Peyer's patch (tissue), 4 donors: ENCODE measurements at regions not wholly inside any gene's neighbourhood (a gene's known extent, or its start where the extent isn't known, plus 50 kb on each side); places are given as distances from the start of the nearest gene placed in this dataset.

Experiments used
- DNase-seq, 3 donors: peaks; one replicate each; pipeline ENCODE4 v3.0.0-alpha.2; 2017 to 2019
- H3K27ac ChIP-seq, 4 donors: fragments of 200-600 bp; sonication (generic); one replicate each; pipeline ENCODE4 v1.5.1; 2016 to 2019
- H3K27me3 ChIP-seq, 2 donors: fragments of 200-600 bp; sonication (generic); one replicate each; pipeline ENCODE4 v1.5.1; 2019
- H3K36me3 ChIP-seq, 3 donors: fragments of 200-600 bp; sonication (generic); one replicate each; pipeline ENCODE4 v1.5.1; 2016 to 2019
- H3K4me1 ChIP-seq, 4 donors: fragments of 200-600 bp; sonication (generic); one replicate each; pipeline ENCODE4 v1.5.1; 2016 to 2019
- H3K4me3 ChIP-seq, 4 donors: fragments of 200-600 bp; sonication (generic); 1 replicate in 3 of 4; 2 replicates in 1 of 4; pipeline ENCODE4 v1.5.1; 2016 to 2019; ENCODE audit warnings: mild to moderate bottlenecking in 1 of 4
- H3K9me3 ChIP-seq, 4 donors: fragments of 200-600 bp; sonication (generic); one replicate each; pipeline ENCODE4 v1.5.1; 2016 to 2019; ENCODE audit warnings: mild to moderate bottlenecking in 1 of 4
- CTCF ChIP-seq, 6 experiments: fragments of 450-650 bp in 4 of 6; fragments of 200-600 bp in 2 of 6; sonication (generic) in 1 of 6; IDR thresholded peaks; one replicate each; pipeline ENCODE4 v1.5.1; 2017 to 2019; ENCODE audit warnings: antibody characterized with exemption in 6 of 6, mild to moderate bottlenecking in 3 of 6, moderate library complexity in 1 of 6
- POLR2A ChIP-seq, 2 donors: fragments of 450-650 bp; IDR thresholded peaks; one replicate each; pipeline ENCODE4 v1.5.1; 2017; ENCODE audit warnings: antibody characterized with exemption in 2 of 2, mild to moderate bottlenecking in 2 of 2, moderate library complexity in 2 of 2

DNA sequence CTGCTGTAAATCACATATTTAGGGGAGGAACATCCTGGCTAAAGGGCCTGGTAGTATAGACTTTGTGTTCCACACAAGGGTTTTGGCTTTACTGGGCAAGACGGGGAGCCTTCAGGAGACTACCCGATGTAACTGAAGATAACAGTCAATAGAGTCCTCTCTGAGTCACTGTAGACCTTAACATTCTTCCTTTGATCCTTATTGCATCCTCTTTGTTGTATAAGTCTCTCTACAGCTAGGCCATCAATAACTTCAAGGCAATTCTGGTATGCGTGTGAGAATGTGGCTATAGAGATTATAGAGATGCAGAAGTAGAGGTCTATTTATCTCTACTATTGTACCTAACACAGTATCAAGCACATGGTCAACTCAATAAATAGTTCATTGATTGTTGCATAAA, 67.3 kb upstream of the STK32A start:
- no peak for DNase-seq
- Histone ChIP-seq H3K27ac (no peak overlapping the region), H3K4me3 (no peak overlapping the region), H3K27me3 (no peaks in the 10 kb centered on the region), H3K4me1 (peaks cover 0 to 11% (median 1%) of the 10 kb centered on the region in 4 donors), H3K9me3 (no peaks in the 10 kb centered on the region), H3K36me3 (no peaks in the 10 kb centered on the region)
- no peak for TF ChIP-seq POLR2A (IDR thresholded peaks at IDR 0.05)
- TF ChIP-seq CTCF (IDR thresholded peaks at IDR 0.05), result no peak

- H3K27me3 ChIP-seq, result no peaks in the 10 kb centered on the region
- H3K4me1 ChIP-seq, result peaks cover 0 to 11% (median 1%) of the 10 kb centered on the region in 4 donors
- no peak for DNase-seq
- no peaks in the 10 kb centered on the region for H3K9me3 ChIP-seq
- H3K36me3 ChIP-seq, result no peaks in the 10 kb centered on the region
- peak overlapping the region in 2 of 4 donors; percentile 21 to 68 for H3K27ac ChIP-seq
- TF ChIP-seq POLR2A (IDR thresholded peaks at IDR 0.05) (no peak), CTCF (IDR thresholded peaks at IDR 0.05) (no peak)
- no peak overlapping the region for H3K4me3 ChIP-seq
Measured at GRCh38 chr5:147168578-147169327, 66.1 kb upstream of the STK32A start.

DNA sequence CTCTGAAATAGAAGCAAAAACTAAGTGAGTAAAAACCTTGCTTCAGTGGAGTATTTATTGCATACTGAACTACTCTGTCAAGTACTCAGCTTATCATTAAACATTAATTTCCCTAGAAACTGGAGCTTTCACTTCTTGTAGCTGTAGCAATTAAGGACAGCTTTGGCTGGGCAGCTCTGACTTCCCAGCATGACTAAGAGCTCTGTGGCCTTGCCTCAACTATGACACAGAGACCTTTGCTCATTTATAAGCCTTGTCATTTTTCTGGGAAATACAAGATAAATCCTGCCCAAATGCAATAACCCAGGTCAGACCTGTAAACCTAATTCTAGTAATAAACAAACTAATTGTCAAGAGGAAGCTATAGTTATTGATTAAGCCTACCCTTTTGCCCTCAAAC, 65.4 kb upstream of the STK32A start:
- peak in 1 of 3 donors; percentile 68 for DNase-seq
- H3K36me3 ChIP-seq, result no peaks in the 10 kb centered on the region
- peaks cover 0 to 11% (median 1%) of the 10 kb centered on the region in 4 donors for H3K4me1 ChIP-seq
- peak overlapping the region in 3 of 4 donors; percentile 21 to 68 (median 40) for H3K27ac ChIP-seq
- no peak overlapping the region for H3K4me3 ChIP-seq
- H3K27me3 ChIP-seq, result no peaks in the 10 kb centered on the region
- H3K9me3 ChIP-seq, result no peaks in the 10 kb centered on the region
- TF ChIP-seq POLR2A (IDR thresholded peaks at IDR 0.05) (no peak), CTCF (IDR thresholded peaks at IDR 0.05) (no peak)

GRCh38 chr5:147169901-147170300, 64.9 kb upstream of the STK32A start:
- Histone ChIP-seq H3K4me1 (peaks cover 0 to 16% (median 1%) of the 10 kb centered on the region in 4 donors), H3K9me3 (no peaks in the 10 kb centered on the region), H3K27me3 (no peaks in the 10 kb centered on the region), H3K27ac (peak overlapping the region in 3 of 4 donors; percentile 21 to 68 (median 40)), H3K36me3 (no peaks in the 10 kb centered on the region), H3K4me3 (no peak overlapping the region)
- no peak for TF ChIP-seq POLR2A (IDR thresholded peaks at IDR 0.05)
- no peak for TF ChIP-seq CTCF (IDR thresholded peaks at IDR 0.05)
- peak in 1 of 3 donors; percentile 58 for DNase-seq

DNA sequence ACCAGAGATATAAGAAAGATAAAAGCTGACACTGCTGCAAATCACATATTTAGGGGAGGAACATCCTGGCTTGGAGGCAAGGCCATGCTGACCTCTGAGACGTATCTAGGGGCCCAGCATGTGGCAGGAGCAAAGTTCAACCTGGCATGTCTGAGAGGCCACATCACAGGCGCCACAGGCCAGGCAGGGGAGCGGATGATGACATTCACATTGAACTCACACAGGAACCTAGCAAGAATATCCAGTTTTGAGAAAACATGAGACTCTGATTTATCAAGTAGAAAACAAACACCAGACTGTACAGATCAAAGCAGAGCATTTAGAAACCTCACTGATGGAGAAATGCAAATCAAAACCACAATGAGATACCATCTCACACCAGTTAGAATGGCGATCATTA, 64.2 kb upstream of the STK32A start:
- H3K36me3 ChIP-seq, result no peaks in the 10 kb centered on the region
- DNase-seq, result peak in 2 of 3 donors; percentile 69 to 82
- no peaks in the 10 kb centered on the region for H3K9me3 ChIP-seq
- TF ChIP-seq CTCF (IDR thresholded peaks at IDR 0.05) (no peak), POLR2A (IDR thresholded peaks at IDR 0.05) (no peak)
- no peaks in the 10 kb centered on the region for H3K27me3 ChIP-seq
- H3K27ac ChIP-seq, result peak overlapping the region in 2 of 4 donors; percentile 27 to 79
- peaks cover 0 to 21% (median 1%) of the 10 kb centered on the region in 4 donors for H3K4me1 ChIP-seq
- no peak overlapping the region for H3K4me3 ChIP-seq
